GM12872 (cell line): ENCODE measurements at regions not wholly inside any gene's neighbourhood (a gene's known extent, or its start where the extent isn't known, plus 50 kb on each side); places are given as distances from the start of the nearest gene placed in this dataset.

Source experiments
- CTCF ChIP-seq: IDR thresholded peaks from 3 replicates; pipeline ENCODE4 v1.5.1; 2011; ENCODE audit warnings: low read depth, mild to moderate bottlenecking, low read length, moderate library complexity; ENCODE audit not compliant: insufficient read depth

- TF ChIP-seq CTCF = no peak
Measured at GRCh38 chr2:105681927-105682326, 62.8 kb upstream of the NCK2 start.

- no peak for TF ChIP-seq CTCF
Measured at GRCh38 chr2:105680357-105680756, 64.4 kb upstream of the NCK2 start.

- TF ChIP-seq CTCF = no peak
Measured at GRCh38 chr2:105678346-105678745, 66.4 kb upstream of the NCK2 start.

GRCh38 chr2:105677901-105678300 is 66.8 kb upstream of the NCK2 start:
- TF ChIP-seq CTCF = no peak

GRCh38 chr2:105675841-105676240 is 68.9 kb upstream of the NCK2 start:
- TF ChIP-seq CTCF = no peak

- no peak for TF ChIP-seq CTCF
Measured at GRCh38 chr2:105674859-105675541, 69.7 kb upstream of the NCK2 start.

- TF ChIP-seq CTCF = no peak
Measured at GRCh38 chr2:105674401-105674800, 70.3 kb upstream of the NCK2 start.
